ENCODE measurements at regions not wholly inside any gene's neighbourhood (a gene's known extent, or its start where the extent isn't known, plus 50 kb on each side); places are given as distances from the start of the nearest gene placed in this dataset.

DNA sequence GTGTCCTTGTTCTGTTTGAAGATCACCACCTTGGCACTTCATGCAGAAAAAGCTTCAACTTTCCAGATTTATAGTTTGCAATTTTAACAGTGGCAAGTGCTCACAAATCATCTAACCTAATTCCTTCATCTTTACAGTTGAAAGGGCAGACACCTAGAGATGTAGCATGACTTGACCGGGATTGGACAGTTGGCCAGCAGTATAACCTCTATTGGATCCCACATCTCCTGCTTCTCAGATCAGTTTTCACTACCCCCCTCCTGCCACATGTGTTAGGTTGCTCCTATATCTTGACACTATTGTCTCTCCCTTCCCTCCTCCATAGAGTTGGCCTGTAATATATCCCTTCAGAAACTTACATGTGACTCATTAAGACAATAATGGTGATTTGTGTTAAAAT, 206.0 kb upstream of the SEMA6D start:
- TF ChIP-seq, protein P1, sequence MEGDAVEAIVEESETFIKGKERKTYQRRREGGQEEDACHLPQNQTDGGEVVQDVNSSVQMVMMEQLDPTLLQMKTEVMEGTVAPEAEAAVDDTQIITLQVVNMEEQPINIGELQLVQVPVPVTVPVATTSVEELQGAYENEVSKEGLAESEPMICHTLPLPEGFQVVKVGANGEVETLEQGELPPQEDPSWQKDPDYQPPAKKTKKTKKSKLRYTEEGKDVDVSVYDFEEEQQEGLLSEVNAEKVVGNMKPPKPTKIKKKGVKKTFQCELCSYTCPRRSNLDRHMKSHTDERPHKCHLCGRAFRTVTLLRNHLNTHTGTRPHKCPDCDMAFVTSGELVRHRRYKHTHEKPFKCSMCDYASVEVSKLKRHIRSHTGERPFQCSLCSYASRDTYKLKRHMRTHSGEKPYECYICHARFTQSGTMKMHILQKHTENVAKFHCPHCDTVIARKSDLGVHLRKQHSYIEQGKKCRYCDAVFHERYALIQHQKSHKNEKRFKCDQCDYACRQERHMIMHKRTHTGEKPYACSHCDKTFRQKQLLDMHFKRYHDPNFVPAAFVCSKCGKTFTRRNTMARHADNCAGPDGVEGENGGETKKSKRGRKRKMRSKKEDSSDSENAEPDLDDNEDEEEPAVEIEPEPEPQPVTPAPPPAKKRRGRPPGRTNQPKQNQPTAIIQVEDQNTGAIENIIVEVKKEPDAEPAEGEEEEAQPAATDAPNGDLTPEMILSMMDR (IDR thresholded peaks at IDR 0.05 in 2 of 3, conservative IDR thresholded peaks at IDR 0.05 in 1 of 3; ENCODE audit: control insufficient read depth in 2 of 3, extremely low read depth in 1 of 3, insufficient read depth in 1 of 3, low read depth in 3 of 3, low read length in 3 of 3): no peak
- TF ChIP-seq SUZ12 (IDR thresholded peaks at IDR 0.05; ENCODE audit: unreplicated experiment) (no peak), MYC (IDR thresholded peaks at IDR 0.05; ENCODE audit: insufficient read depth, insufficient read length, insufficient replicate concordance, low read length, severe bottlenecking) (no peak), TCF12 (IDR thresholded peaks at IDR 0.05; ENCODE audit: low read depth, low read length) (no peak)

Measured in GM12878 (cell line).